GM03348 (cell line): ENCODE measurements at regions not wholly inside any gene's neighbourhood (a gene's known extent, or its start where the extent isn't known, plus 50 kb on each side); places are given as distances from the start of the nearest gene placed in this dataset.

Experiments used
- DNase-seq: peaks from one replicate; pipeline ENCODE4 v3.0.0; 2012; ENCODE audit warnings: low spot score

DNA sequence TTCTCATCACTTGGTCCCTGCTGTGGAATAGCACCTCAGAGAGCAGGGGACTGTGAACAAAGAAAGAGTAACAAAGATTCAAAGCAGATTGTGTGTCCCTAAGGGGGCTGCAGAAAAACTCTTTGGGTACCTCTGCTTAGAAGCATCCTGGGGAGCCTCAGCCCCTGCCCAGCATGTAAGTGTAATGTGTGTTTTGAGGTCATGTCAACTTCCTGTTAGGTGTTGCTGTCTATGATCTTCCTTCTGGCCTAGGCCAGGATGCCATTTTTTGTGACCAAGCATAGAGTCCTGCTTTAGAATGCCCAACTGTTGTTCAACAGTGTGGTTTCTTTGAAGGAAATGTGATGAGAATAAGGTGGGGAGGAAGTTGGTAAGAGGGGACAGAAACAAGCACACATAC, 77.1 kb upstream of the BCL6 start:
- DNase-seq: no peak

GRCh38 chr3:187823746-187824145, 78.5 kb upstream of the BCL6 start:
- no peak for DNase-seq

DNA sequence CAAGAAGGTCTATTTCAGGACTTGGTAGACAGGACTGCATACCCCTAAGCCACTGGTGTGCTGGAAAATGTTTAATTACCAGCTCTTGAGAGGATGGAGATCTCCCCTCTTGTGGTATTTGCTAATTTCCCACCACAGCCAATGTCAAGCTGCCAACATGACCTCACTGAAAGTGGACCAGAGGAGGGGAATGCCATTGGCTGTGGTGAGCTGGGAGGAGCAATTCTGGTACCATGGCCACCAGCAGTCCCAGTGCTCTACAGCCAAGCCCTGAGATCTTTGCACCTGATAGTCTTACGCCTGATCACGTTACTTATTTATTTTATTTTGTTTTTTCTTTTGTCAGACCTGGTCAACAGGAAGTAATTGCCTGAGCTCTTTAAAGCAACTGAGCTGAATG, 82.5 kb upstream of the BCL6 start:
- no peak for DNase-seq

GRCh38 chr3:187828579-187829452, 83.5 kb upstream of the BCL6 start:
- DNase-seq: no peak

DNA sequence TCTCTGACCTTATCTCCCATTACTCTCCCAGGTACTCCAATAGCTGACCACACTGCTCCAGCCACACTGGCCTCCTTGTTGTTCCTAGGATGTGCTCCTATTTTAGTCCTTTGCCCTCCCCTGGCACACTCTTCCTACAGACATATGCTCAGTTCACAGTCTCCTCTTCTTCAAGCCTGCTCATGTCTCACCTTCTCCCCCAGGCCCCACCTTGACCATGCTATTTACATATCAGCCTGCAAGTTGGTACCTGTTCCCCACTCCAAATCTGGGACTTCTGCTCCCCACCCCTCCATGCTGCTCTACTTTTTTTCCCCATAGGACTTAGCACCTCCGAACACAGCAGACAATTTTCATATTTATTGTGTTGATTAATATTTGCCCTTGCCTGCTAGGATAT, 84.9 kb upstream of the BCL6 start:
- DNase-seq: no peak

- no peak for DNase-seq
These were observed 86.1 kb upstream of the BCL6 start for GRCh38 chr3:187831125-187832051.

DNA sequence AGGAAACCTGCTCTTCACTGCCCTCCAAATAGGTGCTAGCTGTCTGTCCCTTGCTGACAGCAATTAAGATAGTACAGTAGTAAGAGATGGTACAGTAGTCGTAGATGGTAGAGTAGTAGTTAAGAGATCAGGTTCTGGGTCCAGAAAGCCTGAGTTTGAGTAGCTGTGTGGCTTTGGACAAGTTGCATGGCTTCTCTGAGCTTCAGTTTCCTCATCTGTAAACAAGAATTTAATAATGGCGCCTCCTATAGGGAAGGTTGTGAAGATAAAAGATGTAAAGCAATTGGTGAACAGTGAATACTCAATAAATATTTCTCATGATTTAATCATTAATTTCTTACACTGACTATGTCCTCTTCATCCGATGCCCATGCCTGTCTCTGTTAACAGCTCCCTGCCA, 86.9 kb upstream of the BCL6 start:
- DNase-seq: no peak

DNA sequence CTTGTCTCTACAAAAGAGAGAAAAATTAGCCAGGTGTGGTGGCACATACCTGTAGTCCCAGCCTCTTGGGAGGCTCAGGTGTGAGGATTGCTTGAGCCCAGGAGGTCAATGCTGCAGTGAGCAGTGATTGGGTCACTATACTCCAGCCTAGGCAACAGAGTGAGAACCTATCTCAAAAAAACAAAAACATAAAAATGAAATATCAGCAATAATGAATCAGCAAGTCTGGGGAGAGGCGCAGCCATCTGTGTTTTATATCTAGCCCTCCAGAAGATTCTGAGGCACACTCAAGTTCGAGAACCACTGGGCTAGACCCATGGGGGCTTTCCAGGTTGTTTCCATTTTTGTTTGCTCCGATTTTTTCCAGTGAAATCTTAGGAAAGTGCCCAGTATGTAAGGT, 88.1 kb upstream of the BCL6 start:
- no peak for DNase-seq

DNA sequence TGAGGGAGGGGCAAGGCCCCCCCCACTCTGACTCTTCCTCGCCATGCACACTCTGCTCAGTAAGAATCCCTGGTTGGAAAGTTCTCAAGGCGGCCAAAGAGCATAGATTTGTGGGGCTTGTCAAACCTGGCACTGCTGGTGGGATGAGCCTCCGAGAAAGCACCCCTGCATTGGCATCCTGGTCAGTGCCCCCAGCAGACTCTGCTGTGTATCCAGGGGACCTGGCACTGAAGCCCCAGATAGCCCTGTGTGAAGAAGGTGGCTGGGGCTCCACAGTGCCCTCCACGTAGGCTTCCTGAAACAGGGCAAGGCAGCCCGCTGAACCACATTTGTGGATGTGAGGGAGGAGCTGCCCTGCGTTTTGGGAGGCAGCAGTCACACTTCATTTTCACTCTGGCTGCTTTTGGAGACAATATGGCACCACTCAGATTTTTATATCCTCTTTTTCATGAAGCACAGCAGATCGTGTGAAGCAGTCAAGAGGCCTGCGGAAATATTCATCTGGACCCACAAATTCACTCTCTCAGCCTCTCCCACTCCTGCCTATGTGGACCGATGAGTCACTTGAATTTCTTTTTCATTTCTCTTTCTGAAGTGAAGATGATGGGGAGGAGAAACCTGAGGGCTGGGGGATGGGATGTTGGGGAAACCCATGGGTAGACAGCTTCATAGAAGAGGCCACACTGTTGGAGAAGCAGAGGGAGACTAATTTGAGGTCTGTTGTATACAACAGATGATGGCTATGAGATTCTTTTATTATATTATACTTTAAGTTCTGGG, 88.7 kb upstream of the BCL6 start:
- DNase-seq: no peak

DNA sequence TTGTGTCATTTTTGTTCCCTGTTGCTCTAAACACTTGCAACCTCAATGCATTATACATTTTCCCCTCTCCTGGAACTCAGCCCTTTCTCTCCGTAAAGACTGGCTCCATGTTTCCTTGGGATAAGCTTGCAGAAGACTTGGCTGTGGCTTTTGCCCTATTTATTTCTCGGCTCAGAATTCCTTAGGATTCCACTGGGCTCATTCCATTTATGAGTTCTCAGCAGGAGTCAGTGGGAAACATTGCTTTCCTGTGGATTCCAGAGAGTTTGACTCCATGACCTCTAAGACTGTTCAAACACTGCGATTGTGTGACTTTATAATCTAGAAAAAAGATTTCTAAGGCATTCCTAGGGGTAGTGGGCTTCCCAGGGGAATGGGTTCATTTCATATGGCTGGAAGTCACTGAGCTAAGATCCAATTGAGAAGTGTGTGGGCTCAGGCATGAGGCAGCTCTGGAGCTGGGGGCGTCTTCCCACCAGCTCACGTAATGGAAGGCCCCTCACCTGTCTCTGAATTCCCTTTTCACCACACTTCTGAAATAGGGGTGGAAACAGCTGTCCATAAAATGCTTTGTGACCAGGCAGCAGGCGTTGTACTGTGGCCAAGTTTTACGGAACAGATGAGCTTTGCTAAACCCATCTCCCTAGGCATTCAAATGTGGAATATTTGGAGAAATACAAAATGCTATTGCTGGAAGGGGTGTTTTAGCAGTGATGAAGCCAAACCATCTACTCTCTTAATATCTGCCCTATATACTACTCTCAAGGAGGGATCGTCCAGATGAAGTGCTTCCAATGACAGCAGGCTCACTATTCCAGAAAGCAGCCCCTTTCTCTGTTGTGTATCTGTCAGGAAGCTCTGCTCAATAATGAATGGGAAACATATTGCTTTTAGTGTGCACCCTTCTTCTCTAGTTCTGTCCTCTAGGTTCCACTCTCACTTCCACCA, 91.8 kb upstream of the BCL6 start:
- DNase-seq: no peak

GRCh38 chr3:187838016-187838540, 92.8 kb upstream of the BCL6 start:
- DNase-seq: no peak

DNA sequence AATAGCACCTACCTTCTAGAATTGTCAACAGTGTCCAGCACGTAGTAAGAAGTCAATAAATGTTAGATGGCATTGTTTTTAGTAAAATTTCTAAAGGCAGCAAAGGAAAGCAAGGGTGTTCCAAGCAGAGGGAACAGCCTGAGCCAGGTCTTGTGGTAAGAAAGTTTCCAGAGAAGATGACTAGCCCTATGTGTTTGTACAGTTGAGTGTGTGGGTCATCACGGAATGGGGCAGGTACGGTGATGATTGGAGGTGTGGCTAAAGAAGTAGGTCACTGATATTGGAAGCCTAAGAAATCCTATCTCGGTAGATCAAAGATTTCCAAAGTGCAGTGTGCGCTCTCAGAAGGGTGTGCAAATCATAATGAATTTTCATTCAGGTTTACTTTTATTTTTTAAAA, 94.2 kb upstream of the BCL6 start:
- DNase-seq: no peak

- DNase-seq: no peak
These were observed 95.6 kb upstream of the BCL6 start for GRCh38 chr3:187840856-187841255.

DNA sequence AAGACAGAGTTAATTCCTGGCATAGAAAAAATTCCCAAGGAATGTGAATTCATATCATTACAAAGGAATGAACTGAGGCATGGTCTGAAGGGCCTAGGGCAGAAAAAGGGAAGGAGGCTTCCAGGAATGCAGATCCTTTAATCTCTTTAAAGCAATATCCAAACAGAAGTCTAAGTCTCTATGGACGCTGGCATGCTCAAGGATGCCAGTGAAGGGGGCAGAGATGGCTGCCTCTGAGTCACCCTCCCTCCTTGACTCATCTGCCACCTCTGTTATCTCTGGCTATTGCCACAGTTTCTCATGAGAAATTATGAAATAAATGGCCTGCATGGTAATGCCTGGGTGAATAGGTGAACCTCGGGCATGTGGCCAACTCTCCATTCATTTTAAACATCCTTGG, 96.3 kb upstream of the BCL6 start:
- peak; percentile 32 for DNase-seq

DNA sequence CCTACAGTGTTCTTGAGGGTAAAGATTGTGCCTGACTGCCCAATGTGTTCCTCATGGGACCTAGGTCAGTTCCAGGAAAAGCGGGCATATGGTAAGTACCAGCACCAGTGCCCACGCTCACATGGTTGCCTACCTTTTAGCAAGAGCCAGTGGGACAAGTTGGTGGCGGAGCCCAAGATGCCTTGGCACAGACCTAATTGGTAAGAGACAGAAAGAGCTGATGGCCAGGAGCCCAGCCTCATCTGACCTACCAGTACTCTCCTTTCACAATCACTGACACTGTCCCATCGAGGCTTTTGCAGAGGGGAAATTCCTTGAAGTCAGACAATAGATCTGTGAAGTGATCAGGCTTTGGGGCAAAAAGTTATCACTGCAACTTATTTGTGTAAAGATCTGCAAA, 98.4 kb upstream of the BCL6 start:
- no peak for DNase-seq

DNA sequence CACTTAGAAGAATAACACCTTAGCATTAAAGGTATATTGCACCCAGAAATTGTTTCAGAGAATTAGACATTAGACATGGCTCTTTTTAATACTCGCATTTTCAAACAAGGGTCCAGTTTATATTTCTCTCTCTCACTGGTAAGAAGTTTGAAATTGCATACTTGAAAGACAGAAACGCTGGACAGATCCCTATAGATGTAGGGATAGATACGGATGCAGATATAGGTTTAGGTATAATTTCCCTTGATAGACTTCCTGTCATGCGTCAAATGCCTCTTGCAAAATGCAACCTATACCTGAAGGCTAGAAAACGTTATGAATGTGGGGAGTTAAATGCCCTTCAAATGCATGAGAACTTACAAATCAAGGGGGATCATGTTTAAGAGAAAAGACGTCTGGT, 99.4 kb upstream of the BCL6 start:
- no peak for DNase-seq

GRCh38 chr3:187845826-187846225, 100.6 kb upstream of the BCL6 start:
- no peak for DNase-seq

DNA sequence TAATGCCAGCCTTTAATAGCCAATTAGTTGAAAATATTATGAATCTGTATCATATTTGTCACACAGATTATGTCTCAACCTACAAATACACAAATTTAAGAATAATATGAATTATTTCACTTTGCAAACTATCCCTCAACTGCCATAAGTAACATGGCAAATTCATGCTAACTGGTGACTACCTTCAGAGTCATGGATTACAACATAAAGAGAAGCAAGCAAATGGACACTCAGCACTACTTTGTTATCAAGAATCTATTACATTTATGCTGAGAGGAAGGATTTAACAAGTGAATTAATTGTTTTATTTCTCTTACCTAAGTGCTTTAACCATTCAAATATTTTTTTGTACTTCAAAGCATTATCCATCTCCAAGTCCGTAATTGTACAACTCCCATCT, 103.1 kb upstream of the BCL6 start:
- no peak for DNase-seq

DNA sequence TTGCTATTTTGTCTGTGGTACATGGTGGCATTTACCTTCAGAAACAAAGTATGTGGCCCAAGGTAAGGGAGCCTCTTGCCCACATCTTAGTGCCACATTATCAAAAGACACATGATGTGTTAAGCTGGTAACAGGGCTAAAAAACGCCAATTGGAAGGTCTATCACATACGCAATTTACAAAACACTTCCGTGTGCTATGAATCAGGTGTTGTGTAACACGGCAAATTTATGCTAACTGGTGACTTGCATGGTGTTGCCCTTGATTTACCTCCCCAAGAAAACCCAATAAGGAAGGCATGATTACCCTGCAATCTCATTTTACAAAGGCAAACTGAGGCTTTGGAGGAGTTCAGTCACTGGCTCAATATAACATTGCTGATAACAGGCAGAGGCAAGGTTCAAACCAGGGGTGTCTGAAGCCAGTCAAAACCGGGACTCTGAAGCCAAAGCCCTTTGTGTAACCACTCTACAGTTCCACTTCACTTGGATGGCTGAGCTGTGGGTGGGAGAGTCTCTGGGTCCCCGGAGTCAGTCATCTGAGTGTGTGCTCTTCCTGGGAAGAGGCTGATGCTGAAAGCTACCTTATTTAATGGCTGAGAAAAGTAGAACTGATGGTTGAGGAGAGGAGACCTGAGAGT, 103.9 kb upstream of the BCL6 start:
- DNase-seq: no peak

DNA sequence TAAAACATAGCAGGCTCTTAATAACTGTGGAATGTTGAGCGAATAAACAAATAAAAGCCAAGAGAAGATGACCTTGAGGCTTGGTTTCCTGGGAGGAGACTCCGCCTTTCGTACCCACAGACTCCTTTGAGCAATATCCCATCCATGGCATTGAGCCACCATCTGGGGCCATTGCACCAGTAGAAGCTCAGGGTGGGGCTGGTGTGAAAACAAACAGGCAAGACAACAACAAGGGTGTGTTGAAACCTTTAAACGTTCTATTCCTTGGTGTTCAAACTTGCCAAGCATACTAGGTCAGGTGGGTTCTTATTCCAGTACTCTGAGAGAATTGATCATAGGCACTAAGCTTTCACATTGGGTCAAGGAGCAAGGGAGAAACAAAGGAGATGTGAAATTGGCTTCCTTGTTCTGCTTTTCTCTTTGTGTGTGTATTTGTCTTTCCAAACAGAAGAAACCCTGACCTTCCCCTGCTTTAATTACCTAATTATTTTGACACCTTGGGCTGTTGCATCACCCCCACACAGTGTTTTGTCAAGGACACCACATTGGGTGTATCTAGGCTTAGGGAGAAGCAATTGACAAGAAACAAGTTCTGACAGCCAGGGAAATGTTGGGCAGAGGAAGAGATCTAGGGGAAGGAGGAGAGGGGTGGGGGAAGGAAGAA, 105.1 kb upstream of the BCL6 start:
- DNase-seq: no peak
